Heart left ventricle (tissue), 16 donors: ENCODE measurements at regions not wholly inside any gene's neighbourhood (a gene's known extent, or its start where the extent isn't known, plus 50 kb on each side); places are given as distances from the start of the nearest gene placed in this dataset.

ENCODE experiments used
- ATAC-seq, 4 donors: fragments of 200-7000 bp; cut with Tn5 transposase; one replicate each; pipeline ENCODE4 v1.9.1; 2020 to 2022; ENCODE audit warnings: moderate library complexity in 4 of 4, mild to moderate bottlenecking in 3 of 4, moderate number of reproducible peaks in 1 of 4
- DNase-seq, 5 donors: peaks; one replicate each; pipeline ENCODE4 v3.0.0-alpha.2; 2020
- H3K27ac ChIP-seq, 12 donors: fragments of 200-600 bp; sonication (generic) in 4 of 12; one replicate each; pipeline versions ENCODE4 v1.5.0 to v1.8.0; 2016 to 2022; ENCODE audit warnings: mild to moderate bottlenecking in 2 of 12
- H3K27me3 ChIP-seq, 9 donors: fragments of 200-600 bp; sonication (generic) in 2 of 9; one replicate each; pipeline versions ENCODE4 v1.5.1 to v1.8.0; 2016 to 2022; ENCODE audit warnings: mild to moderate bottlenecking in 3 of 9
- H3K36me3 ChIP-seq, 9 donors: fragments of 200-600 bp; sonication (generic) in 2 of 9; one replicate each; pipeline versions ENCODE4 v1.5.0 to v1.8.0; 2018 to 2022; ENCODE audit warnings: mild to moderate bottlenecking in 2 of 9
- H3K4me1 ChIP-seq, 12 donors: fragments of 200-600 bp; sonication (generic) in 4 of 12; one replicate each; pipeline versions ENCODE4 v1.5.0 to v1.8.0; 2016 to 2022; ENCODE audit warnings: mild to moderate bottlenecking in 3 of 12
- H3K4me3 ChIP-seq, 12 donors: fragments of 200-600 bp; sonication (generic) in 4 of 12; one replicate each; pipeline versions ENCODE4 v1.5.0 to v1.8.0; 2017 to 2022; ENCODE audit warnings: mild to moderate bottlenecking in 9 of 12, moderate library complexity in 4 of 12
- H3K9me3 ChIP-seq, 12 donors: fragments of 200-600 bp; sonication (generic) in 4 of 12; one replicate each; pipeline versions ENCODE4 v1.5.0 to v1.8.0; 2016 to 2022; ENCODE audit warnings: mild to moderate bottlenecking in 1 of 12
- POLR2A ChIP-seq, 2 donors: fragments of 450-650 bp; IDR thresholded peaks; one replicate each; pipeline ENCODE4 v1.6.1; 2017; ENCODE audit warnings: antibody characterized with exemption in 2 of 2, mild to moderate bottlenecking in 2 of 2, moderate library complexity in 2 of 2
- WGBS, 4 donors: extraction: QIAGEN DNeasy Blood & Tissue Kit in 2 of 4; methylation state at CpG; one replicate each; pipeline versions ENCODE4 v1.1.5 to v1.1.7; 2013 to 2018; 5-methylcytosine and 5-hydroxymethylcytosine counted together
- intact Hi-C, 10 donors: fragments of 100-400 bp; cut with DNase I; formaldehyde crosslinking; loops; one replicate each; pipeline versions ENCODE4 v1.11.1 to v1.14.2; 2022
- TF ChIP-seq, protein P1 (sequence below), 12 donors: fragments of 200-600 bp; sonication (generic) in 4 of 12; IDR thresholded peaks; one replicate each; pipeline versions ENCODE4 v1.5.0 to v1.8.0; 2018 to 2022; ENCODE audit warnings: antibody characterized with exemption in 12 of 12, mild to moderate bottlenecking in 5 of 12
- donor health status: ischemic (EF 13 %, LVEDD 7.1; RV severe dilation, severe dysfunction).
- donor health status: healthy with polysubstance abuse.
- donor health status: DM: no; HTN: yes; CAD: no.
- donor health status: DM: no; HTN: no; CAD: no.
- donor health status: ischemic (EF 25% LVEDD 6.9; RV normal size, moderate dysfunction).
- donor health status: ischemic (EF 25% LVEDD 5.7; RV mildly dilated, moderate dysfunction).
- donor health status: healthy.
- donor health status: DM: yes; HTN: yes; CAD: no.
- donor health status: ischemic (EF 35%, LVEDD 5.7; RV mildly dilated, moderate dysfunction).
- donor health status: nonischemic (EF 11% LVEDD 7.7; RV severe dilation, severe dysfunction).
- donor health status: DM: yes; HTN: yes; CAD: no.
- donor health status: PGD.
- donor health status: ischemic (EF 29% LVEDD 5.4; RV normal size, mild dysfunction).
- donor health status: nonischemic (EF 23%, LVEDD 6.1; RV moderate dilation, normal function).

DNA sequence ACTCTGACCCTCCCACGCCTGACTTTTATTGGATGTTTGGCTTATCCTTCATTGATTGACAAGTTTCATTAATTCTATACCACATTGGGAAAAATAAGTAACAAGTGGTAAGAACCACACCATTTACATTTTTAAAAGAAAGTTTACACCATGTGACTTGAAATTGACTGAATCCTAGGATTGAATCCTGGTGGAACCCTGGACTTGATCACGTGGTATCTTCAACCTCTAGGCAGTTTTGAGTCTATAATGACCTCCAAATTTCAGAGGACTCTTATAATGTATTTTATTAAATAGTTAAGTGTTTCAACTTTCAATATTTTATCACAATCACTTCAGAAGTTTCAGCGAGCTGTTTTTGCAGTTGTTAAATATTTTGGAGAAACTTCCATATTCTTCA lies 172.0 kb downstream of the SLC6A15 start:
- intact Hi-C loops = no loop called here
- Histone ChIP-seq H3K4me1 (no peaks in the 10 kb centered on the region), H3K27me3 (no peaks in the 10 kb centered on the region), H3K4me3 (no peak overlapping the region), H3K36me3 (no peaks in the 10 kb centered on the region), H3K27ac (no peak overlapping the region), H3K9me3 (no peaks in the 10 kb centered on the region)
- TF ChIP-seq, protein P1, sequence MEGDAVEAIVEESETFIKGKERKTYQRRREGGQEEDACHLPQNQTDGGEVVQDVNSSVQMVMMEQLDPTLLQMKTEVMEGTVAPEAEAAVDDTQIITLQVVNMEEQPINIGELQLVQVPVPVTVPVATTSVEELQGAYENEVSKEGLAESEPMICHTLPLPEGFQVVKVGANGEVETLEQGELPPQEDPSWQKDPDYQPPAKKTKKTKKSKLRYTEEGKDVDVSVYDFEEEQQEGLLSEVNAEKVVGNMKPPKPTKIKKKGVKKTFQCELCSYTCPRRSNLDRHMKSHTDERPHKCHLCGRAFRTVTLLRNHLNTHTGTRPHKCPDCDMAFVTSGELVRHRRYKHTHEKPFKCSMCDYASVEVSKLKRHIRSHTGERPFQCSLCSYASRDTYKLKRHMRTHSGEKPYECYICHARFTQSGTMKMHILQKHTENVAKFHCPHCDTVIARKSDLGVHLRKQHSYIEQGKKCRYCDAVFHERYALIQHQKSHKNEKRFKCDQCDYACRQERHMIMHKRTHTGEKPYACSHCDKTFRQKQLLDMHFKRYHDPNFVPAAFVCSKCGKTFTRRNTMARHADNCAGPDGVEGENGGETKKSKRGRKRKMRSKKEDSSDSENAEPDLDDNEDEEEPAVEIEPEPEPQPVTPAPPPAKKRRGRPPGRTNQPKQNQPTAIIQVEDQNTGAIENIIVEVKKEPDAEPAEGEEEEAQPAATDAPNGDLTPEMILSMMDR (IDR thresholded peaks at IDR 0.05) = no peak
- no peak for TF ChIP-seq POLR2A (IDR thresholded peaks at IDR 0.05)
- no peak for ATAC-seq
- no peak for DNase-seq
- 82 to 86% (median 84%) methylated on average over 3 of the region's 3 CpGs for WGBS, 4 donors

DNA sequence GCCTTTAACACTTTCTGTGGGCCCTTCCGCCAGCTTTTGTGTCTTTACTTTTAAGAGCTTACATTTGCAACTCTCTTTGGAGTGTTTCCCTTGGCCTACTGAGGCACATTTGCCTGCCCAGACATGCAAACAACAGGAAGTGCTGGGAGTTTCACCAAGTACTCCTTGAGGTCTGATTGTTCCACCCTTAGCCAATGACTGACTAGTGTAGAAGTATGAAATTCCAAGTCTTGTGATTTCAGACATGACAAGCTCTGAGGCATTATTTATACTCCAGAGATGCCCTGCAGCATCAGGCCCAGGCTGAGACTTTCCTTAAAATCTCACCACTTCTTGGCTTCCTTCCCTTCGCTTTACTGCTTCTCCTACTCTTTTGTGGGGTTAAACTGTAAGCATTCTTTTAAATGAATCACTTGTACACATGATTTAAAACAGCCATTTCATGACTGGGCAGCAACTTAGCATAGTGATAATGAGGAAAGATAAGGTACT lies 174.1 kb downstream of the SLC6A15 start:
- intact Hi-C loops = no loop called here
- Histone ChIP-seq H3K27me3 (no peaks in the 10 kb centered on the region), H3K36me3 (no peaks in the 10 kb centered on the region), H3K27ac (no peak overlapping the region), H3K4me1 (no peaks in the 10 kb centered on the region), H3K9me3 (no peaks in the 10 kb centered on the region), H3K4me3 (no peak overlapping the region)
- no peak for TF ChIP-seq POLR2A (IDR thresholded peaks at IDR 0.05)
- TF ChIP-seq, protein P1 (IDR thresholded peaks at IDR 0.05) = no peak
- WGBS, 4 donors = 75 to 91% (median 82%) methylated on average over 2 of the region's 2 CpGs
- no peak for DNase-seq
- no peak for ATAC-seq

DNA sequence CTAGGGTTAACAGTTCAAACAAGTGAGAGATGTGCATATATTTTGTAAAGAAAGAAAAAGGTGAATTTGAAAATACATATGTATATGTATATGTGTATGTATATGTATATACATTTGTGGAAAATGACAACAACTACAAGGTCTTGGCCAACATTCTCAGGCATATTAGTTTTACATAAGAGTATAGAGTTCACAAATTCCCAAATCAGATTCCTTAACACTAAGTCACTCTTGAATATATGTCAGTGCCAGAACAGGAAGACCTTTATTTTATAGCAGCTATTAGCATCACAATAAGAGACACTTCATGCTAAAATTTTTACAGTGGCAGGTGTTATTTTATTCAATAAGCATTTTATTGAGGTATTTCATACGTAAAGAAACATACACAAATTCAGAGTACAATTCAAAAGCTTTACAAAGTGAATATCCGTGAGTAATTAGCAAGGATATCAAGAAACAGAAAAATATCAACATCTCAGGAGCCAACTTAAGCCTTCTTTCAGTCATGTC lies 179.7 kb downstream of the SLC6A15 start:
- TF ChIP-seq POLR2A (IDR thresholded peaks at IDR 0.05) = no peak

DNA sequence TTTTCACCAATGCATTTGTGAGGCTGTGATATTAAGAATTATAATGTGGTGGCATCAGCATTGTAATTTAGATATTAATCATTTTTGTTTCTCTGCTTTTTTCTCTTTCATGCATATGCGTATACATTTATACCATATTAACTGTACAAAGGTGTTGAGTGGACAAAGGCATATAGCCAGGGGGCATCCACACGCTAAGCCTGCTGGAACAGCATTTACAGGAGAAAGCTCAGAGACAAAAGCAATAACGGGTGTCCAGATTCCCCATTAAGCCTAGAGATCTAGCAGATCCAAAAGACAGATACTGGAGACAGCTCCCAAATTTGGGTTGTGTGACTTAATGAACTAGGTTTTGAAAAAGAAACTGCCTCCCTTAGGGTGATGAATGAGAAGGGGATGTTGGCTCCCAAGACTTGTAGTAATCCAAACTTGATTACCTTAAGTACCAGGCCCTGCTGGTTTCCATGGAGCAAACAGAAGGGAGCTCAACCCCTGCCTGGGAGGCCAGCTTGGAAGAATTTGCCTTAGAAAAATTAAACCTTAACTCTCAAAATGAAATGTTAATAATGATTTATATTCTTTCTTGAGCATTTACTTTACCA lies 181.9 kb downstream of the SLC6A15 start:
- no peaks in the 10 kb centered on the region for H3K27me3 ChIP-seq
- TF ChIP-seq POLR2A (IDR thresholded peaks at IDR 0.05) = no peak
- TF ChIP-seq, protein P1 (IDR thresholded peaks at IDR 0.05) = no peak
- no peak for DNase-seq
- H3K4me1 ChIP-seq = no peaks in the 10 kb centered on the region
- intact Hi-C loops = no loop called here
- no peak overlapping the region for H3K27ac ChIP-seq
- WGBS, 4 donors = 60 to 77% (median 62%) methylated on average over 3 of the region's 3 CpGs
- no peaks in the 10 kb centered on the region for H3K36me3 ChIP-seq
- ATAC-seq = no peak
- no peak overlapping the region for H3K4me3 ChIP-seq
- no peaks in the 10 kb centered on the region for H3K9me3 ChIP-seq

More for the DNA sequence above, 179.7 kb downstream of the SLC6A15 start:
- DNase-seq (no peak), ATAC-seq (no peak)
- Histone ChIP-seq H3K9me3 (no peaks in the 10 kb centered on the region), H3K36me3 (no peaks in the 10 kb centered on the region), H3K4me3 (no peak overlapping the region), H3K27me3 (no peaks in the 10 kb centered on the region), H3K4me1 (no peaks in the 10 kb centered on the region), H3K27ac (no peak overlapping the region)
- intact Hi-C loops = no loop called here
- 73 to 87% (median 82%) methylated on average over 2 of the region's 2 CpGs for WGBS, 4 donors

DNA sequence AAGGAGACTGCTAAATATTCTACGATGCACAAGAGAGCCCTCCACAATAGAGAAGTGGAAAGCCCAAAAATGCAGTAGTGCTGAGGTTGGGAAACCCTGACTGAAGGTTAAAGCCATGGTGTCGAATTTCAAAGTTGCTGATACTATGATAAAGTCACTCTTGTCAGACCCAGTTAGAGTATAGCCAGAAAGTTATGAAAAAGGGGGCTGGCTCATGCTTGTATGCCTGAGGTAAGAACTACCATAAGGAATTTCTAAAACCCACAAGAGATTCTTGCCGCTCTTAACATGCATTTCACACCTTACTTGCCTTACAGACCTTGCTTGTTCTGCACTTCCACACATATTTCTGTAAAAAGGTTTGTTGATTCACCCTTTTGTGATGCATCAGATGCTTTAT lies 184.6 kb downstream of the SLC6A15 start:
- ATAC-seq = no peak
- Histone ChIP-seq H3K27me3 (no peaks in the 10 kb centered on the region), H3K4me1 (no peaks in the 10 kb centered on the region), H3K36me3 (no peaks in the 10 kb centered on the region), H3K4me3 (no peak overlapping the region), H3K9me3 (no peaks in the 10 kb centered on the region), H3K27ac (no peak overlapping the region)
- 36 to 48% (median 42%) methylated on average over 3 of the region's 3 CpGs for WGBS, 4 donors
- no peak for TF ChIP-seq POLR2A (IDR thresholded peaks at IDR 0.05)
- TF ChIP-seq, protein P1 (IDR thresholded peaks at IDR 0.05) = no peak
- intact Hi-C loops = no loop called here
- DNase-seq = no peak
